H1 (cell line): ENCODE measurements at regions not wholly inside any gene's neighbourhood (a gene's known extent, or its start where the extent isn't known, plus 50 kb on each side); places are given as distances from the start of the nearest gene placed in this dataset.

Source experiments
- NRF1 ChIP-seq: IDR thresholded peaks from 2 replicates; pipeline ENCODE4 v1.6.1; 2011; ENCODE audit warnings: mild to moderate bottlenecking, low read depth, low read length, improper control_type of control experiment
- SAP30 ChIP-seq: fragments of 300-600 bp; sonication (generic); IDR thresholded peaks from 2 replicates; pipeline ENCODE4 v1.7.1; 2012; ENCODE audit warnings: low read length, moderate library complexity, mild to moderate bottlenecking, inconsistent platforms; ENCODE audit not compliant: insufficient read depth, insufficient replicate concordance
- SUZ12 ChIP-seq: fragments of 200-600 bp; sonication (generic); IDR thresholded peaks from 2 replicates; pipeline ENCODE4 v1.6.1; 2012; ENCODE audit warnings: mild to moderate bottlenecking, inconsistent platforms, low read length, moderate library complexity, mixed read lengths
- TBP ChIP-seq: IDR thresholded peaks from 2 replicates; pipeline ENCODE4 v1.6.1; 2011; ENCODE audit warnings: low read depth, low read length, improper control_type of control experiment
- TF ChIP-seq, protein P1 (sequence below): fragments of 300-600 bp; sonication (generic); IDR thresholded peaks from 2 replicates; pipeline ENCODE4 v1.7.1; 2012; ENCODE audit warnings: low read length, moderate library complexity, mild to moderate bottlenecking, inconsistent platforms; ENCODE audit not compliant: insufficient replicate concordance
- TF ChIP-seq, protein P2 (sequence below): IDR thresholded peaks from 2 replicates; pipeline ENCODE4 v1.6.1; 2012; ENCODE audit warnings: inconsistent platforms
- TF ChIP-seq, protein P3 (sequence below): IDR thresholded peaks from 2 replicates; pipeline ENCODE4 v1.6.1; 2012; ENCODE audit warnings: inconsistent platforms
- TF ChIP-seq, protein P4 (sequence below): IDR thresholded peaks from 2 replicates; pipeline ENCODE4 v1.6.1; 2011; ENCODE audit warnings: low read depth, mild to moderate bottlenecking, low read length; ENCODE audit not compliant: insufficient read depth

DNA sequence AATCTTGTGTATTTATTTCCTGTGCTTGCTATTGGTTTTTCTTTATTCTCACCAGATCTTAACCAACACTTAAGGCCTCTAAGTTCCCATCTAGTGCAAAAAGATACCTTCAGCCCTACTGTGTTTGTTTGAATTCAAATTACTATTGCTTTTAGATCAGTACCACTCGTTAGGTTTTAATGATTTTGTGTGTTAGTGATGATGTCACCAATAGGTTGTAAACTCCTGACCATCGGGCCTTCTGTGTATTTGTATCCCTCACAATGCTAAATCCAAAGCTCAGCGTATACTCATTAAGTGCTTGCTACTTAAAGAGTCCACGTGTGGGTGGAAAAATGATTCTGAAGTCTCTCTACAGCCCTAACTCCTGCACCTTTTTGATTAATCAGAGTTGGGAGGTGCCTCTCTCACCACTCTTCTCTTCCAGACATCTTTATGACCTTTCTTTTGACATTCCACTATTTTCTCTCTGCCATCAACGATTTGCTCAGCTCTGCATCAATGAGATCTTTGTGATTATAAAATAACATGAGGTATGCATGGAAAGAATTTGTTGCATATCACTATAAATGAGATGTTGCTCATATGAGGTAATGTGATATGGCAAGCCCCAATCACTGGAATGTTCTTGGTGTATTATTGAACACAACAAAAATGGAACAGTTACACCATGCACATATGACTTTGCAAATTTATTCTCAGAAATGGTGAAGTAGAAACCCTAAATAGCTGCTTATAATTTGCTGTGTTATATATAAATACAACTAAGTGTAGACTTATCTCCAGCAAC, 55.1 kb upstream of the LAMA2 start (continued):
- TF ChIP-seq, protein P1, sequence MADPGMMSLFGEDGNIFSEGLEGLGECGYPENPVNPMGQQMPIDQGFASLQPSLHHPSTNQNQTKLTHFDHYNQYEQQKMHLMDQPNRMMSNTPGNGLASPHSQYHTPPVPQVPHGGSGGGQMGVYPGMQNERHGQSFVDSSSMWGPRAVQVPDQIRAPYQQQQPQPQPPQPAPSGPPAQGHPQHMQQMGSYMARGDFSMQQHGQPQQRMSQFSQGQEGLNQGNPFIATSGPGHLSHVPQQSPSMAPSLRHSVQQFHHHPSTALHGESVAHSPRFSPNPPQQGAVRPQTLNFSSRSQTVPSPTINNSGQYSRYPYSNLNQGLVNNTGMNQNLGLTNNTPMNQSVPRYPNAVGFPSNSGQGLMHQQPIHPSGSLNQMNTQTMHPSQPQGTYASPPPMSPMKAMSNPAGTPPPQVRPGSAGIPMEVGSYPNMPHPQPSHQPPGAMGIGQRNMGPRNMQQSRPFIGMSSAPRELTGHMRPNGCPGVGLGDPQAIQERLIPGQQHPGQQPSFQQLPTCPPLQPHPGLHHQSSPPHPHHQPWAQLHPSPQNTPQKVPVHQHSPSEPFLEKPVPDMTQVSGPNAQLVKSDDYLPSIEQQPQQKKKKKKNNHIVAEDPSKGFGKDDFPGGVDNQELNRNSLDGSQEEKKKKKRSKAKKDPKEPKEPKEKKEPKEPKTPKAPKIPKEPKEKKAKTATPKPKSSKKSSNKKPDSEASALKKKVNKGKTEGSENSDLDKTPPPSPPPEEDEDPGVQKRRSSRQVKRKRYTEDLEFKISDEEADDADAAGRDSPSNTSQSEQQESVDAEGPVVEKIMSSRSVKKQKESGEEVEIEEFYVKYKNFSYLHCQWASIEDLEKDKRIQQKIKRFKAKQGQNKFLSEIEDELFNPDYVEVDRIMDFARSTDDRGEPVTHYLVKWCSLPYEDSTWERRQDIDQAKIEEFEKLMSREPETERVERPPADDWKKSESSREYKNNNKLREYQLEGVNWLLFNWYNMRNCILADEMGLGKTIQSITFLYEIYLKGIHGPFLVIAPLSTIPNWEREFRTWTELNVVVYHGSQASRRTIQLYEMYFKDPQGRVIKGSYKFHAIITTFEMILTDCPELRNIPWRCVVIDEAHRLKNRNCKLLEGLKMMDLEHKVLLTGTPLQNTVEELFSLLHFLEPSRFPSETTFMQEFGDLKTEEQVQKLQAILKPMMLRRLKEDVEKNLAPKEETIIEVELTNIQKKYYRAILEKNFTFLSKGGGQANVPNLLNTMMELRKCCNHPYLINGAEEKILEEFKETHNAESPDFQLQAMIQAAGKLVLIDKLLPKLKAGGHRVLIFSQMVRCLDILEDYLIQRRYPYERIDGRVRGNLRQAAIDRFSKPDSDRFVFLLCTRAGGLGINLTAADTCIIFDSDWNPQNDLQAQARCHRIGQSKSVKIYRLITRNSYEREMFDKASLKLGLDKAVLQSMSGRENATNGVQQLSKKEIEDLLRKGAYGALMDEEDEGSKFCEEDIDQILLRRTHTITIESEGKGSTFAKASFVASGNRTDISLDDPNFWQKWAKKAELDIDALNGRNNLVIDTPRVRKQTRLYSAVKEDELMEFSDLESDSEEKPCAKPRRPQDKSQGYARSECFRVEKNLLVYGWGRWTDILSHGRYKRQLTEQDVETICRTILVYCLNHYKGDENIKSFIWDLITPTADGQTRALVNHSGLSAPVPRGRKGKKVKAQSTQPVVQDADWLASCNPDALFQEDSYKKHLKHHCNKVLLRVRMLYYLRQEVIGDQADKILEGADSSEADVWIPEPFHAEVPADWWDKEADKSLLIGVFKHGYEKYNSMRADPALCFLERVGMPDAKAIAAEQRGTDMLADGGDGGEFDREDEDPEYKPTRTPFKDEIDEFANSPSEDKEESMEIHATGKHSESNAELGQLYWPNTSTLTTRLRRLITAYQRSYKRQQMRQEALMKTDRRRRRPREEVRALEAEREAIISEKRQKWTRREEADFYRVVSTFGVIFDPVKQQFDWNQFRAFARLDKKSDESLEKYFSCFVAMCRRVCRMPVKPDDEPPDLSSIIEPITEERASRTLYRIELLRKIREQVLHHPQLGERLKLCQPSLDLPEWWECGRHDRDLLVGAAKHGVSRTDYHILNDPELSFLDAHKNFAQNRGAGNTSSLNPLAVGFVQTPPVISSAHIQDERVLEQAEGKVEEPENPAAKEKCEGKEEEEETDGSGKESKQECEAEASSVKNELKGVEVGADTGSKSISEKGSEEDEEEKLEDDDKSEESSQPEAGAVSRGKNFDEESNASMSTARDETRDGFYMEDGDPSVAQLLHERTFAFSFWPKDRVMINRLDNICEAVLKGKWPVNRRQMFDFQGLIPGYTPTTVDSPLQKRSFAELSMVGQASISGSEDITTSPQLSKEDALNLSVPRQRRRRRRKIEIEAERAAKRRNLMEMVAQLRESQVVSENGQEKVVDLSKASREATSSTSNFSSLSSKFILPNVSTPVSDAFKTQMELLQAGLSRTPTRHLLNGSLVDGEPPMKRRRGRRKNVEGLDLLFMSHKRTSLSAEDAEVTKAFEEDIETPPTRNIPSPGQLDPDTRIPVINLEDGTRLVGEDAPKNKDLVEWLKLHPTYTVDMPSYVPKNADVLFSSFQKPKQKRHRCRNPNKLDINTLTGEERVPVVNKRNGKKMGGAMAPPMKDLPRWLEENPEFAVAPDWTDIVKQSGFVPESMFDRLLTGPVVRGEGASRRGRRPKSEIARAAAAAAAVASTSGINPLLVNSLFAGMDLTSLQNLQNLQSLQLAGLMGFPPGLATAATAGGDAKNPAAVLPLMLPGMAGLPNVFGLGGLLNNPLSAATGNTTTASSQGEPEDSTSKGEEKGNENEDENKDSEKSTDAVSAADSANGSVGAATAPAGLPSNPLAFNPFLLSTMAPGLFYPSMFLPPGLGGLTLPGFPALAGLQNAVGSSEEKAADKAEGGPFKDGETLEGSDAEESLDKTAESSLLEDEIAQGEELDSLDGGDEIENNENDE: no peak
- TF ChIP-seq, protein P2, sequence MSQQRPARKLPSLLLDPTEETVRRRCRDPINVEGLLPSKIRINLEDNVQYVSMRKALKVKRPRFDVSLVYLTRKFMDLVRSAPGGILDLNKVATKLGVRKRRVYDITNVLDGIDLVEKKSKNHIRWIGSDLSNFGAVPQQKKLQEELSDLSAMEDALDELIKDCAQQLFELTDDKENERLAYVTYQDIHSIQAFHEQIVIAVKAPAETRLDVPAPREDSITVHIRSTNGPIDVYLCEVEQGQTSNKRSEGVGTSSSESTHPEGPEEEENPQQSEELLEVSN: no peak
- no peak for TF ChIP-seq TBP
- TF ChIP-seq, protein P3, sequence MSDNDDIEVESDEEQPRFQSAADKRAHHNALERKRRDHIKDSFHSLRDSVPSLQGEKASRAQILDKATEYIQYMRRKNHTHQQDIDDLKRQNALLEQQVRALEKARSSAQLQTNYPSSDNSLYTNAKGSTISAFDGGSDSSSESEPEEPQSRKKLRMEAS: no peak
- TF ChIP-seq SAP30: no peak
- TF ChIP-seq, protein P4, sequence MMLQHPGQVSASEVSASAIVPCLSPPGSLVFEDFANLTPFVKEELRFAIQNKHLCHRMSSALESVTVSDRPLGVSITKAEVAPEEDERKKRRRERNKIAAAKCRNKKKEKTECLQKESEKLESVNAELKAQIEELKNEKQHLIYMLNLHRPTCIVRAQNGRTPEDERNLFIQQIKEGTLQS: no peak
- TF ChIP-seq SUZ12: no peak
- TF ChIP-seq NRF1: no peak
